GM21381 (cell line): ENCODE measurements at regions not wholly inside any gene's neighbourhood (a gene's known extent, or its start where the extent isn't known, plus 50 kb on each side); places are given as distances from the start of the nearest gene placed in this dataset.

ENCODE experiments used
- ATAC-seq: cut with Tn5 transposase; IDR thresholded peaks from one replicate; pipeline ENCODE4 v1.9.1; 2021; ENCODE audit warnings: mild to moderate bottlenecking, moderate library complexity; ENCODE audit not compliant: unreplicated experiment

- ATAC-seq, result peak; percentile 80
These were observed 175.3 kb upstream of the CST7 start for GRCh38 chr20:24773751-24774201.

DNA sequence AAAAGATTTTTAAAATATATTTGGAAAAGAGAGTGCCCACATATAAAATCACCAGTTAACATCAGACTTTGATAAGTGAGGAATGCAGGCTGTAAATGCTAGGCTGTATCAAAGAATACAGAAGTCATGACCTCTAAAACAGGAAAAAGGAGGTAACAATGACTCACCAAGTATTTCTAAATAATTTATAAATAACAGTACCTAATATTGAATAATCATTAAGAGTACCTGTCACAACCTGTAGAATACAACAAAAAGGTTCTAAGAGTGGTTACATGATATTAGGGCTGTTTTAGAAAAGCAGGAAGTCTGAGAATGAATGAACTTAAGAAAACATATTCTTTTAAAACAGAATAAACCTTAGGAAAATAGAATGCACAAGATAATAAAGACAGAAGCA is 173.1 kb upstream of the CST7 start:
- ATAC-seq, result no peak

DNA sequence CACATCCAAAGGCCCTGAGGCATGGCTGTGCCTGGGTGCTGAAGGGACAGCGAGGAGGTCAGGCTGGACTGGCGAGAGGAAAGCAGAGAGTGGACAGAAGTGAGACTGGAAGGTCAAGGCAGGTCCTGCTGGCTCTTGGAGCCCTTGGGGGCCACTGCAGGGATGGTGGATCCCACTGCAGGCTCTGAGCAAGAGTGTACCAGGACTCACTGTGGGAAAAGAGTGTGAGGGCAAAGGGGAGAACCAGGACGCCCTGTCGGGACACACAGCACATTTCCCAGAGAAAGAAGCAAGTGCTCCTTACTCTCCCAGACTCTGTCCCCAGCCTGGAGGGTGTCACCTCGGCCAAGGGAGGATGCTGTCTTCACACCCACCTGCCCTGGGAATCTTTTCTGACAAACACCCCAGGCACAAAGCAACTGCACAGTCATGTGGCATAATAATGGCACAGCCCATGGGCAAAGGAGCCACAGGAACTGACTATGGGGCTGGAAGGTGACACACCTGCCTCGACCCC is 172.3 kb upstream of the CST7 start:
- no peak for ATAC-seq

DNA sequence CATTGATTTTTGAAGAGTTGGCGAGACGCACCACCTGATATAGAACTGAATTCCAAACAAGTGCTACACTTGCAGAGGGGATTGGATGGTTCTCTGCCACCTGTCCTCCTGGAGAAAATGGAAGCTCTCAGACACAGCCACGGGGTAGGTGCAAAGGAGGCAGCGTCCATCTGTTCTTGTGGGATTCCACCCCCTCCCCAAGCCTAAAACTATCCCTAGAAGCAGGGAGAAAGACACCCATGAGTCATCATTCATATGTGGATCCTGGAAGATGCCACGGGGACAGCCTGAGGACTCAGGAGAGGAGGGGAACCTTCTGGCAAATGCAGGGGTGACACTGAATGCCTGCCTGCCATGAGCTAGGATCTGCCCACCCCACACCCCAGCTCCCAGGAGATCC is 171.3 kb upstream of the CST7 start:
- ATAC-seq, result no peak

DNA sequence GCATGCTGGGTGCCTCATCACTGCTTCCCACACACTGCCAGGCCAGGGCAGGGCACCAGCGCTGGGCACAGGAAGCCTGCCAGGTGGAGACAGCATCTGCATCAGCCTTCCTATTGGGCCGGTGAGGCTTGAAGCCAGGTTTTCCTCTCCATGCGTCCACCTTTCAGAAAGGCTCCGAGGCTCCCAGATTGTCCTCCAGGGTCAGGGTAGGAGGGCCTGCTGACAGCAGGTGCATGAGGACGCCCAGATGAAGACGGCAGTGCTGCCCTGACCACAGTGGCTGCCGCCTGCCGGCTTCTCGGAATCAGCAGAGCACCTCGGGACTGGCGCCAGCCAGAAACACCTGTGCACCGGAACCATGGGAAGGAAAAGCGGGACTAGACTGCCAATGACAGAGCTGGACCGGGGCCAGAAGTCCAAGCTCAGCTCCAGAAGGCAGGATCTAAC is 170.5 kb upstream of the CST7 start:
- ATAC-seq, result no peak

DNA sequence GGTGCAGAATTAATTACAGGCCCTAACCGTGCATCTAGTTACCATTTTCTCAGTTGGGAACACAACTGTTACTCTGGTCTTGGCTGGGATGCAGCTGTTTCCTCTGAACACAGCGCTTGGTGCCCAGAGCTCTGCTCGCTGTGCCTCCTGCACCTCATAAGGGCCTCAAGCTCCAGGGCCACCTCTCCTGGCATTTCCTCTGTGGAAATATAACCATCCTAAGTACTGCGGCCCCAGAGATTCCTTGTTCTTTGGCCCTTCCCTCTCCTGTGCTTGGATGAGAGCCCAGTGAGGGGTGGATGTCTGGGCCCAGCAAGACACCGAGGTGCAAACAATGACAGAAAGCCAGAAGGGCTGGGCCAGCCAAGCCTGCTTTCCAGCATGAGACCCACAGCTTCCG is 169.9 kb upstream of the CST7 start:
- no peak for ATAC-seq

DNA sequence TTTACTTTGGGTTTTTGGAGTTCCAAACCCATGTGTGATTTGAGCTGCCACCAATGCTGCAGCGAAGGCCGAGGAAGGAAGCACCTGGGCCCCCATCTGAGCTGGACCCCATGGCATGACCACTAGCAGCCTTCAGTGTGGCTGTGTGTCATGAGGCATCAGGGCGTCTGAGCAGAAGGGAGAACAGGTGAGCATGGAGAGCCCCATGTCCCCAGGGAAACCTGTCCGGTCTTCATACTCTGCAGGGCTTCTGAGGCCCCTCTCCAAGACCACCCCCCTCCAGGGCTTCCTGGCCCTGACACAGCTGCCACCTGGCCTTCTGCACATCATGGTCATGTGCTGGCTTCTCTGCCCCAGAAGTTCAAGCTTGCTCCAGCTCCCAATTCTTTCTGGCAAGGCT is 169.1 kb upstream of the CST7 start:
- ATAC-seq, result no peak

GRCh38 chr20:24780674-24781417 is 168.2 kb upstream of the CST7 start:
- ATAC-seq, result no peak

GRCh38 chr20:24781418-24781980 is 167.6 kb upstream of the CST7 start:
- ATAC-seq, result no peak

GRCh38 chr20:24782301-24782700 is 166.8 kb upstream of the CST7 start:
- ATAC-seq, result no peak

GRCh38 chr20:24782801-24783630 is 166.1 kb upstream of the CST7 start:
- ATAC-seq, result no peak

GRCh38 chr20:24783631-24784492 is 165.2 kb upstream of the CST7 start:
- ATAC-seq, result no peak

DNA sequence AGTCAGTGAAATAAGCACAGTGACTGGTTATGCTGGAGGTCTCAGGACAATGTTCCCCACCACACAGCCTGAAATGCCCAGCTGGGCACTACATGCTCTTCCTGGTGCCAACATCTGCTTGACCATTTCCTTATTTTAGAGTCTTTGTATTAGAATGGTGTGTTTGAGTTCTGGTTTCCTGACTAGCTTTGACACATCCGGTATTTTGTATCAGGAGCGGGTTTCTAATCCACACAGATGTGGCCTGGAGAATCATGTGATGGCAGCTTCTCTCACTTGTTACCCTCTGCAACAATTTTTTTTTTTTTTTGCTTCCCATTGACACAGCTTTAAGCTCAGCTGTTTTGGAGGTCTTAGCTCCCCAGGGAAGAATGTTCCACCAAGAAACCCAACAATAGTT is 164.5 kb upstream of the CST7 start:
- ATAC-seq, result no peak

DNA sequence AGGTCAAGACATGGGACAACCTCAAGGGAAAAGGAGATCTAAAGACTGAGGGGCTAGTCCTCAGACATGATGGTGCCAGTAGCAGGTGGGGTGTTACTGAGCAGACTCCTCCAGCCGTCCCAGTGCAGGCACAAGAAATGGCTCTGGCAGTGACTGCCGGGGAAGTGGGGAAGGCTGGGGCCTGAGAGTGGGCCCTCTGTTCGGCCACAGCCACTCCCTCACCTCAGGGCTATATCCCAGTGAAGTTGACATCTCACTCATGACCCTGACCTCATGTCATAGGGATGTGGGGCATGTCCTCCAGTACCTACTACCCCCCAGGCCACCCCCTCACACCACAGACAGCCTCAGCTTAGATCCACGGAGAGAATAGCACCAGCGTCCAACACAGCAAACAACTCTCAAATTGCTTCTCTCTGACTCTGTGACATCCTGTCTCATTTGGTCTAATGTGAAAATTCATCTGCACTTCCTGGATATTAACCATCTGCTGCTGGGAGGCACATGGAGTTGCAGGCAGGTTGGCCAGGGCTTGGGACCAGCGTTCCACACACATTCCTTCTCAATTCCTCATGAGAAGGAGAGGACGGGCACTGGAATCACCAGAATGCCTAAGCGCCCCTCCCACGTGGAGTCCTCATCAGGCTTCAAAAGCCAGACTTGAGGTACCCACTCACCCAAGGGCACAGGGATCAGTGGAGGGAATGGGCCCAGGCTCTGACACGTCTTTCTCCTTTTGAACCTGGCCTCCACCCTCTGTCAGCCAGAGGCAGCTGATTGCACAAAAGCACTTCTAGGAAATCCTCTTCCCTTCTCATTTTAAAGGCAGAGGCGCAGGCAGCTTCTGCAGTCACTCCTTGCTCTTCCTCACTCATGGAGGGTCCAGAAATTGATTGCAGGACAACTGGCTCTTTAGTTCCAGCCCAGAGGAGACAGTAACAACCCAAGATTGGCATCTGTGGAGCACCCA is 163.6 kb upstream of the CST7 start:
- no peak for ATAC-seq

DNA sequence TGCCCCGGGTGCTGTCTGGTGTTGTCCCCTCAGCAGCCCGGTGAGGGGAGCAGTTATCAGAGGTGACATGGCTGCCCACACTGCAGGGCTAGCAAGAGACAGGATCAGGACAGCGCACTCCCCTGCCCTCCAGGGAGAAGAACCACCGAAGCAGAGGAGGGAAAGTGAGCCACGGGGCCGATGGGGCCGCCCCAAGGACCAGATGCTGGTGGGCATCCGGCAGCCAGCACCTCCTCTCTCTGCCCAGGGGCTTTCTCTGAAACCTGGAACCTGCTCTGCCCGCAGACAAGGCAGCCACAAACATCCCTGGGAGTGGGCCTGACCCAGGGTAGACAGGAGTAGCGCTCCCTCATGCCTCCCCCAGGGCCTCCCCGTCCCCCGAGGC is 163.0 kb upstream of the CST7 start:
- no peak for ATAC-seq

DNA sequence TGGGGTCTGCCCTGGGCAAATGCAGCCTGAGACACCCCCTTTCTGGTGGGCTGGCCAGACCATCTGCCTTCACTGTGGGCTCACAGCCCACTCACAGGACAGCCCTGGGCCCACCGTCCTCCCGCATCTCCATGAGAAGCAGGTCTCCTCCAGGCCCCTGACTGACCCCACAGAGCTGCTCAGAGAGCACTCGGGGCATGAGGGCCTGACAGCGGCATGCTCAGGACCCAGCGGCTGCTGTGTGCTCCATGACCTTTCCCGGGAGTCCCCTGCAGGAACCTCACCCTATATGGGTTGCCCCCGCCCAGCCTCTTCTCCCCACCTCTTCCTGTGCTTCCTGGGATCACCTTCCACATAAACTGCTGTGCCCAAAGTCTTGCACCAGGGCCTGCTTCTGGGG is 162.4 kb upstream of the CST7 start:
- ATAC-seq, result no peak

GRCh38 chr20:24787071-24787470 is 162.0 kb upstream of the CST7 start:
- no peak for ATAC-seq

DNA sequence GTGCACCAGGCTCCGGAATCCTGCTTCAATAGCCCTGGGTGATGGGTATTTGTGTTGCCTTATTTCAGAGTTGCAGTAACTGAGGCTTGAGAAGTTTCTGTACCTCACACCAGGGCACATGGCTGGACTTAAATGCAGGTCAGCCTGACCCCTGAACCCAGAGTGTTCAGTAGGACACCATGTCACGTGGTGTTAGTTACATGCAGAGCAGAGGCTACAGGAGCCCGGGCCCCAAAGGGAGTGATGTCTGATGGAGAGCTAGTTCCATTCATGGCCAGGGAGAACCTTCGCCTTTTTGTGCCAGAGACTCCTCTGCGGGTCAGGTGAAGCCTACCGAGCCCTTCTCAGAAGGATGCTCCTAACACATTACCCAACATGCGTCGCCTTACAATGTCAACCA is 161.4 kb upstream of the CST7 start:
- no peak for ATAC-seq

GRCh38 chr20:24789877-24790276 is 159.2 kb upstream of the CST7 start:
- no peak for ATAC-seq
